Activated T-cell treated with anti-CD3 and anti-CD28 coated beads, Interleukin-2, amount 50 U/mL, for 72 hours (primary cell): ENCODE measurements at regions not wholly inside any gene's neighbourhood (a gene's known extent, or its start where the extent isn't known, plus 50 kb on each side); places are given as distances from the start of the nearest gene placed in this dataset.
A peak's percentile ranks its signal among the peaks of the same experiment; 100 is the strongest.
"Not testable (repeated sequence)": the region's sequence is repeated elsewhere in the genome, so short reads cannot be mapped to it uniquely, and the experiment has no call there.

Experiments
- ATAC-seq, 2 donors: fragments of 150-1000 bp; cut with Tn5 transposase; replicated peaks in 1 of 2; 2 replicates each; pipeline ENCODE4 v1.10.0; 2021; ENCODE audit warnings: moderate library complexity in 2 of 2, mild to moderate bottlenecking in 1 of 2
- DNase-seq, 2 donors: peaks; one replicate each; pipeline ENCODE4 v3.0.0; 2021 to 2022; ENCODE audit warnings: mixed read lengths in 1 of 2
- H3K27ac Mint-ChIP-seq: one replicate; pipeline ENCODE4 v1.8.0; 2022; ENCODE audit warnings: mild to moderate bottlenecking, moderate library complexity, mixed read lengths
- H3K27me3 Mint-ChIP-seq: one replicate; pipeline ENCODE4 v1.8.0; 2022; ENCODE audit warnings: low read depth, mixed read lengths
- H3K36me3 Mint-ChIP-seq, 2 donors: one replicate each; pipeline ENCODE4 v1.8.0; 2022; ENCODE audit warnings: mixed read lengths in 2 of 2, mild to moderate bottlenecking in 1 of 2; ENCODE audit not compliant: insufficient read depth in 2 of 2
- H3K4me1 Mint-ChIP-seq: one replicate; pipeline ENCODE4 v1.8.0; 2022; ENCODE audit warnings: low read depth, mixed read lengths
- H3K4me3 Mint-ChIP-seq, 2 donors: one replicate each; pipeline ENCODE4 v1.8.0; 2022; ENCODE audit warnings: mild to moderate bottlenecking in 2 of 2, mixed read lengths in 2 of 2, moderate library complexity in 2 of 2
- H3K9me3 Mint-ChIP-seq, 2 donors: one replicate each; pipeline ENCODE4 v1.8.0; 2022; ENCODE audit warnings: mixed read lengths in 2 of 2

GRCh38 chr2:87075054-87075790 is 53.6 kb upstream of the PLGLB1 start:
- H3K4me3 Mint-ChIP-seq: peak overlapping the region; percentile 93 to 97
- not testable (repeated sequence) for H3K36me3 Mint-ChIP-seq

GRCh38 chr2:87075791-87076252 is 54.2 kb upstream of the PLGLB1 start:
- H3K36me3 Mint-ChIP-seq, H3K9me3 Mint-ChIP-seq, H3K27me3 Mint-ChIP-seq, H3K4me1 Mint-ChIP-seq, H3K27ac Mint-ChIP-seq: not testable (repeated sequence)
- DNase-seq: peak; percentile 73 to 74
- H3K4me3 Mint-ChIP-seq: peak overlapping the region; percentile 59 to 62
- peak; percentile 39 to 42 for ATAC-seq

More at GRCh38 chr2:87075054-87075790, 53.6 kb upstream of the PLGLB1 start:
- ATAC-seq, H3K27me3 Mint-ChIP-seq, H3K9me3 Mint-ChIP-seq: not testable (repeated sequence)
- Mint-ChIP-seq H3K27ac (peak overlapping the region; percentile 96), H3K4me1 (peaks cover 10% of the 10 kb centered on the region)
- peak; percentile 50 to 55 for DNase-seq

- peak overlapping the region; percentile 96 for H3K27ac Mint-ChIP-seq
- H3K9me3 Mint-ChIP-seq, H3K4me1 Mint-ChIP-seq, H3K27me3 Mint-ChIP-seq, H3K36me3 Mint-ChIP-seq: not testable (repeated sequence)
- DNase-seq (peak; percentile 93 to 96), ATAC-seq (peak; percentile 88 to 89)
- H3K4me3 Mint-ChIP-seq: peak overlapping the region; percentile 90 to 94
Observed at GRCh38 chr2:87076253-87077123, 54.8 kb upstream of the PLGLB1 start.

GRCh38 chr2:87077124-87077446 is 55.4 kb upstream of the PLGLB1 start:
- not testable (repeated sequence) for DNase-seq, H3K9me3 Mint-ChIP-seq, H3K4me1 Mint-ChIP-seq, H3K36me3 Mint-ChIP-seq, H3K27me3 Mint-ChIP-seq
- ATAC-seq: peak in 1 of 2 donors; percentile 17
- peak overlapping the region; percentile 96 for H3K27ac Mint-ChIP-seq
- H3K4me3 Mint-ChIP-seq: peak overlapping the region; percentile 90 to 94

GRCh38 chr2:87081727-87082126 is 60.1 kb upstream of the PLGLB1 start:
- DNase-seq, H3K9me3 Mint-ChIP-seq, H3K4me3 Mint-ChIP-seq, ATAC-seq, H3K4me1 Mint-ChIP-seq, H3K36me3 Mint-ChIP-seq, H3K27me3 Mint-ChIP-seq, H3K27ac Mint-ChIP-seq: not testable (repeated sequence)

- not testable (repeated sequence) for H3K9me3 Mint-ChIP-seq, H3K4me3 Mint-ChIP-seq, H3K27me3 Mint-ChIP-seq, ATAC-seq, DNase-seq, H3K27ac Mint-ChIP-seq, H3K4me1 Mint-ChIP-seq, H3K36me3 Mint-ChIP-seq
Observed at GRCh38 chr2:87088079-87088478, 66.4 kb upstream of the PLGLB1 start.

- not testable (repeated sequence) for H3K4me1 Mint-ChIP-seq, H3K27me3 Mint-ChIP-seq, H3K27ac Mint-ChIP-seq, DNase-seq, H3K4me3 Mint-ChIP-seq, H3K9me3 Mint-ChIP-seq, ATAC-seq, H3K36me3 Mint-ChIP-seq
Observed at GRCh38 chr2:87089401-87089800, 67.8 kb upstream of the PLGLB1 start.

- H3K36me3 Mint-ChIP-seq, H3K27me3 Mint-ChIP-seq, DNase-seq, H3K4me3 Mint-ChIP-seq, ATAC-seq, H3K4me1 Mint-ChIP-seq, H3K27ac Mint-ChIP-seq, H3K9me3 Mint-ChIP-seq: not testable (repeated sequence)
Observed at GRCh38 chr2:87093252-87093651, 71.6 kb upstream of the PLGLB1 start.

- not testable (repeated sequence) for H3K4me1 Mint-ChIP-seq, H3K4me3 Mint-ChIP-seq, ATAC-seq, H3K9me3 Mint-ChIP-seq, H3K27ac Mint-ChIP-seq, H3K27me3 Mint-ChIP-seq, H3K36me3 Mint-ChIP-seq, DNase-seq
Observed at GRCh38 chr2:87093937-87094529, 72.4 kb upstream of the PLGLB1 start.

GRCh38 chr2:87095804-87096203 is 74.2 kb upstream of the PLGLB1 start:
- not testable (repeated sequence) for ATAC-seq, H3K27ac Mint-ChIP-seq, H3K4me3 Mint-ChIP-seq, DNase-seq, H3K4me1 Mint-ChIP-seq, H3K9me3 Mint-ChIP-seq, H3K27me3 Mint-ChIP-seq, H3K36me3 Mint-ChIP-seq

GRCh38 chr2:87128761-87129553 is 107.3 kb upstream of the PLGLB1 start:
- Mint-ChIP-seq H3K4me3 (peak overlapping the region; percentile 61 to 92), H3K27ac (peak overlapping the region; percentile 97), H3K4me1 (peaks cover 11% of the 10 kb centered on the region)
- peak in 1 of 2 donors; percentile 3 for DNase-seq
- not testable (repeated sequence) for H3K9me3 Mint-ChIP-seq, H3K36me3 Mint-ChIP-seq, H3K27me3 Mint-ChIP-seq
- peak; percentile 96 to 97 for ATAC-seq

- not testable (repeated sequence) for H3K36me3 Mint-ChIP-seq, DNase-seq, H3K9me3 Mint-ChIP-seq, ATAC-seq, H3K27ac Mint-ChIP-seq, H3K27me3 Mint-ChIP-seq
- Mint-ChIP-seq H3K4me1 (peaks cover 11% of the 10 kb centered on the region), H3K4me3 (peak overlapping the region; percentile 22 to 32)
Observed at GRCh38 chr2:87132577-87132976, 110.9 kb upstream of the PLGLB1 start.
